ENCODE measurements at regions not wholly inside any gene's neighbourhood (a gene's known extent, or its start where the extent isn't known, plus 50 kb on each side); places are given as distances from the start of the nearest gene placed in this dataset.
A peak's percentile ranks its signal among the peaks of the same experiment; 100 is the strongest.

DNA sequence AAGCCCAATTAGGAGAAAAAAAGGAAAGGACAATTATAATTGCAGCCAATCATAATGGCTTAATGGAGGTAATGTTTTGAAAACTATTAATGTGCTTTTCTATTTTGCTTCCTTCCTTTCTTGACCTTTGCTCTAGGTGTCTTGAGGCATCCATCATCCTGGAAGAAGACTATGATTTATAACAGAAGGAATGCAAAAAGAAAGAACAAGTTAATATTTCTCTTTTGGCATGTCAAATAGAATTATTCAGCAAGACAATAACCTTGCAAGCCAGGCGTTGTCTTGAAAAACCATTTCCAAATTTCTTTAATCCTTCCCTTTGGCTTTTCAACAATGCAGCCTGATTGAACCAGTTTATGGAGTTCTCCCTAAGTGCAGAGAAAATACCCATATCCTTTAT lies 107.7 kb upstream of the USP24 start:
- H3K9me3 Mint-ChIP-seq, result no peaks in the 10 kb centered on the region
- no peaks in the 10 kb centered on the region for H3K36me3 Mint-ChIP-seq (ENCODE audit: low read depth)
- DNase-seq (ENCODE audit: low spot score), result no peak
- H3K4me1 Mint-ChIP-seq (ENCODE audit: low read depth), result no peaks in the 10 kb centered on the region
- no peak overlapping the region for H3K4me3 Mint-ChIP-seq
- H3K27ac Mint-ChIP-seq, result no peak overlapping the region
- H3K27me3 Mint-ChIP-seq (ENCODE audit: low read depth), result peaks cover 5% of the 10 kb centered on the region

DNA sequence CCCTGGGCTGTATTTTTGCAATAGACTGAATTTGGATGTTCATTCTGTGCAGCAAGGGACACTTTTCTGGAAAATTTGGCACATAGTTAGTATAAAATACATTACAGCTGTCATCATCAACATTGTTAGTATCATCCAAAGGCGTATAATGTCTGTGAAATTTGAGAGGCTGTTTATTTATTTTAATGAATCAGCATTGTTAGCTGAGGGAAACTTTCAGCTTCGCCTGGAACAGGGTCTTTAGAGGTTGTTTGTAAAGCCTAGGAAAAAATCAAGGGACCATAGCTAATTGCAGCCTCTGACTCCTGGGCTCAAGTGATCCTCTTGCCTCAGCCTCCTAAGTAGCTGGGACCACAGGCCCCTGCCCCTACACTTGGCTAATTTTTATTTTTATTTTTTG lies 106.8 kb upstream of the USP24 start:
- Mint-ChIP-seq H3K9me3 (no peaks in the 10 kb centered on the region), H3K36me3 (ENCODE audit: low read depth) (no peaks in the 10 kb centered on the region), H3K27ac (no peak overlapping the region), H3K4me1 (ENCODE audit: low read depth) (peaks cover under 1% of the 10 kb centered on the region), H3K27me3 (ENCODE audit: low read depth) (peaks cover 5% of the 10 kb centered on the region), H3K4me3 (no peak overlapping the region)
- no peak for DNase-seq (ENCODE audit: low spot score)

DNA sequence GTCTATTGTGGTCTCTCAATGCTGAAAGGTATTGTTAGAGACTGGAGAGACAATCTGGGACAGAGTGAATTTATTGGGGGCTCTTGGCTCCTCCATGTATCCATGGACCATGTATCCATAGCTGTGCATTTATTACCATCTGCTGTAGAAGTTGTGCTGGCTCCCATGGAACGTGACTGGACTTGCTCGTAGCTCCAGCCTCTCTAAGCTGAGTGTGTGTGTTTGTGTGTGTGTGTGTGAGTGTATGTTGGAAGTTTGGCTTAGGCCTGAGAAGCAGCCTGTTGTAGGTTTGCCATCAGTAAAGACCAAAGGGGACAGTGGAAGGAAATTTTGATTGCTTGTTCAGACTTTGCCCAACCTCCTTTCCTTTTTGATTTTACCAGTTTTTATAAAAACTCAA lies 105.7 kb upstream of the USP24 start:
- H3K4me1 Mint-ChIP-seq (ENCODE audit: low read depth), result peaks cover 1% of the 10 kb centered on the region
- H3K9me3 Mint-ChIP-seq, result no peaks in the 10 kb centered on the region
- no peak overlapping the region for H3K27ac Mint-ChIP-seq
- H3K4me3 Mint-ChIP-seq, result no peak overlapping the region
- DNase-seq (ENCODE audit: low spot score), result no peak
- H3K27me3 Mint-ChIP-seq (ENCODE audit: low read depth), result peaks cover 2% of the 10 kb centered on the region
- H3K36me3 Mint-ChIP-seq (ENCODE audit: low read depth), result no peaks in the 10 kb centered on the region

GRCh38 chr1:55318116-55318817 lies 103.1 kb upstream of the USP24 start:
- DNase-seq (ENCODE audit: low spot score), result no peak
- Mint-ChIP-seq H3K27ac (no peak overlapping the region), H3K36me3 (ENCODE audit: low read depth) (no peaks in the 10 kb centered on the region), H3K4me1 (ENCODE audit: low read depth) (peaks cover 1% of the 10 kb centered on the region), H3K9me3 (no peaks in the 10 kb centered on the region), H3K27me3 (ENCODE audit: low read depth) (no peaks in the 10 kb centered on the region), H3K4me3 (no peak overlapping the region)

GRCh38 chr1:55317673-55318072 lies 102.5 kb upstream of the USP24 start:
- H3K4me1 Mint-ChIP-seq (ENCODE audit: low read depth), result peaks cover 1% of the 10 kb centered on the region
- H3K27me3 Mint-ChIP-seq (ENCODE audit: low read depth), result no peaks in the 10 kb centered on the region
- H3K9me3 Mint-ChIP-seq, result no peaks in the 10 kb centered on the region
- H3K36me3 Mint-ChIP-seq (ENCODE audit: low read depth), result no peaks in the 10 kb centered on the region
- no peak overlapping the region for H3K4me3 Mint-ChIP-seq
- DNase-seq (ENCODE audit: low spot score), result no peak
- no peak overlapping the region for H3K27ac Mint-ChIP-seq

- DNase-seq (ENCODE audit: low spot score), result no peak
- H3K4me3 Mint-ChIP-seq, result no peak overlapping the region
- no peaks in the 10 kb centered on the region for H3K27me3 Mint-ChIP-seq (ENCODE audit: low read depth)
- no peak overlapping the region for H3K27ac Mint-ChIP-seq
- no peaks in the 10 kb centered on the region for H3K9me3 Mint-ChIP-seq
- no peaks in the 10 kb centered on the region for H3K36me3 Mint-ChIP-seq (ENCODE audit: low read depth)
- peaks cover 1% of the 10 kb centered on the region for H3K4me1 Mint-ChIP-seq (ENCODE audit: low read depth)
Measured at GRCh38 chr1:55316947-55317662, 101.9 kb upstream of the USP24 start.

DNA sequence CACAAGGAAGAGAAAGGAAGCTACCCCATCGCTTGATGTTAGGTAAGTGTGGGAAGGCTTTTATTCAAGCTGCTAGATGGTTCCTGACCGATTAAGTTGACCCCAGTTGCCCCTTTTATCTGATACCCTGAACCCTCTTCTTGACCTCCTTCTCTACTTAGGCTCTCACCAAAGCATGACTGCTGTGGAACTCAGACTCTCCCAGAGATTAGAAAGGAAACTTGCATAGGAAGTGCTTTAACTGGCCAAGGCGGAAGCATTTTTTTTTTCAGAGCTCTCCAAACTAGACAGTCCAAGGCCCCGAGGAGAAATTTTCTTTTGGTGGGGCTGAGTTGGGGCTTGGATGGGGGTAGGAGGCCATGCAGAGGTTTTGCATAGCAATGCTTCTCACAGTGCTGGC lies 101.3 kb upstream of the USP24 start:
- Mint-ChIP-seq H3K4me1 (ENCODE audit: low read depth) (peaks cover 1% of the 10 kb centered on the region), H3K27me3 (ENCODE audit: low read depth) (no peaks in the 10 kb centered on the region), H3K27ac (no peak overlapping the region), H3K36me3 (ENCODE audit: low read depth) (no peaks in the 10 kb centered on the region), H3K9me3 (no peaks in the 10 kb centered on the region), H3K4me3 (no peak overlapping the region)
- no peak for DNase-seq (ENCODE audit: low spot score)

DNA sequence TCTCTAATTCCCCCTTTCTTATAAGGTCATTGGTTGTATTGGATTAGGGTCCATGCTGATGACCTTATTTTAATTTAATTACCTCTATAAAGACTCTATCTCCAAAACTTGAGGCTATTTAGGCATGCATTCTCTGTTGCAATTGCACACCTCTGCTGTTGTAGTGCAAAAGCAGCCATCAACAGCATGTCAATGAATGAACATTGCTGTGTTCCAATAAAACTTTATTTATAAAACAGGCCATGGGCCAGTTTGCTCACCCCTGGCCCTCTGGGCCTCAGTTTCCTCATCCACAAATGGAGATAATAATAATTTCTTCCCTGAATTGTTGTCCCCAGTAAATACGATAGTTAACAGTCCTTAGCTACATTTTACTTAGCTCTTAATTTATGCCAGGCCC lies 100.4 kb upstream of the USP24 start:
- no peaks in the 10 kb centered on the region for H3K9me3 Mint-ChIP-seq
- no peak overlapping the region for H3K4me3 Mint-ChIP-seq
- H3K4me1 Mint-ChIP-seq (ENCODE audit: low read depth), result peaks cover 1% of the 10 kb centered on the region
- no peaks in the 10 kb centered on the region for H3K27me3 Mint-ChIP-seq (ENCODE audit: low read depth)
- DNase-seq (ENCODE audit: low spot score), result no peak
- no peaks in the 10 kb centered on the region for H3K36me3 Mint-ChIP-seq (ENCODE audit: low read depth)
- no peak overlapping the region for H3K27ac Mint-ChIP-seq

DNA sequence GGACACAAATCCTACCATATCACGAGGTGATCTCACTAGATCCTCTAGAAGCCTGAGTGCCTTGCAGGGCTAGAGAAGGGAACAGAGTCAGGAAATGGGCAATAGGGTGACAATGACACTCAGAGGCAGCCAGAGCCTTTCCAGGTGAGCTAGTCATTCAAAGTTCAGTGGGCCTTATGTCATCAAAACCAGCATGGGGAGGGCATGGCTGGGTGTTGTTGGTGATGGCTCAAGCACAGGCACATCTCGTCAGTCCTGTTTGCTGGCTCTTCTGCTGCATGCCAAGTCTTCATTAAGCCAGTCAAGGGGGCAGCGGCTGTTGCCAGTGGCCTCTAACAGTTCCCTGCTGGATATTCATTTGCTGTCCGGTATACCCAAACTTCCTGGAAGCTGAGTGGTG lies 99.6 kb upstream of the USP24 start:
- H3K27me3 Mint-ChIP-seq (ENCODE audit: low read depth), result no peaks in the 10 kb centered on the region

GRCh38 chr1:55313903-55314302 lies 98.7 kb upstream of the USP24 start:
- Mint-ChIP-seq H3K9me3 (no peaks in the 10 kb centered on the region), H3K4me1 (ENCODE audit: low read depth) (peaks cover 1% of the 10 kb centered on the region), H3K4me3 (no peak overlapping the region), H3K27me3 (ENCODE audit: low read depth) (no peaks in the 10 kb centered on the region), H3K36me3 (ENCODE audit: low read depth) (no peaks in the 10 kb centered on the region), H3K27ac (no peak overlapping the region)
- no peak for DNase-seq (ENCODE audit: low spot score)

More for the DNA sequence above, 99.6 kb upstream of the USP24 start:
- H3K36me3 Mint-ChIP-seq (ENCODE audit: low read depth), result no peaks in the 10 kb centered on the region
- no peak for DNase-seq (ENCODE audit: low spot score)
- no peaks in the 10 kb centered on the region for H3K9me3 Mint-ChIP-seq
- H3K4me1 Mint-ChIP-seq (ENCODE audit: low read depth), result peaks cover 1% of the 10 kb centered on the region
- H3K4me3 Mint-ChIP-seq, result no peak overlapping the region
- no peak overlapping the region for H3K27ac Mint-ChIP-seq

DNA sequence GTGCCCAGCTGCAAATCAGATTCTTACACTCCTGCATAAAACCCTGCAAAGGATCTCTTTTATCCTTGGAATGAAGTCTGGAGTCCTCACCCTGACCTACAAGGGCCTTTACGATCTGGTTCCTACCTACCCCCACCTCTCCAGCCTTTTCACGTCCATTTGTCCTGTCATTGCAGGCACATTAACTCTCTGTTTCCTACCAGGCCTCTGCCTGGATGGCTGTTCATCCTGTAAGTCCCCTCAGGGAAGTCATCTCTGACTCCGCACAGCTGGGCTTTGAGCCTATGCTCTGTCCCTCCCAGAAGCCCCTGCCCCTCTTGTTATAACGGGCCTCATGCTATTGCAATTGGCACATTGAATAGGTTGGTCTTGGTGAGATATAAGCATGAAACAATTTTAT lies 96.8 kb upstream of the USP24 start:
- Mint-ChIP-seq H3K9me3 (no peaks in the 10 kb centered on the region), H3K27ac (no peak overlapping the region), H3K36me3 (ENCODE audit: low read depth) (no peaks in the 10 kb centered on the region), H3K4me3 (no peak overlapping the region), H3K27me3 (ENCODE audit: low read depth) (peaks cover 4% of the 10 kb centered on the region), H3K4me1 (ENCODE audit: low read depth) (peaks cover 1% of the 10 kb centered on the region)
- DNase-seq (ENCODE audit: low spot score), result no peak

DNA sequence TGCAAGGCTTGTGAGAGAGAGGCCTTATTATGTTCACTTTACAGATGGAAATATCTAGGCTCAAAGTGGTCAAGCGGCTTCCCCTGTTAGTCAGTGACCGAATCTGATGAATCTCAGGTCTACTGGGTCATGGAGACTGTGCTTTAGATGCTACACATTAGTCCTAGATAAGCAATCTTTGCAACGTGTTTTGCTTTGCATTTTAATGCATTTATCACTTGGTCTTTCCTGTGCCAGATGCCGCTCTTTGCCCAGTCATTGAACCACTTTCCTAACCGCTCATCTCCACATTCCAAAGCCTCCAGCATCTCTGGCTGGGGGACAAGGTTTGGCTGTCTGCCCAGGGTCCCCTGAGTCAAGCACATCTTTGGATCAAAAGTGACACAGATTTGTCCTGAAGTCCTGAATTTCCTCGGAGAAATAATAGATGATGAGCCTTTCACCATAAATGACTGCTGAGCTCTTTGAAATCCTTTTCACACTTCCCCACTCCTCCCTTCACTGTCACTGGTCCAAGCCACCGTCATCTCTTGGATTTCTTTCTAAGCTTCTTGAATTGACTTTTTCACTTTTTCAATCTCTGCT lies 96.0 kb upstream of the USP24 start:
- Mint-ChIP-seq H3K36me3 (ENCODE audit: low read depth) (no peaks in the 10 kb centered on the region), H3K4me3 (no peak overlapping the region), H3K4me1 (ENCODE audit: low read depth) (no peaks in the 10 kb centered on the region), H3K27ac (no peak overlapping the region), H3K9me3 (no peaks in the 10 kb centered on the region), H3K27me3 (ENCODE audit: low read depth) (peaks cover 5% of the 10 kb centered on the region)
- no peak for DNase-seq (ENCODE audit: low spot score)

DNA sequence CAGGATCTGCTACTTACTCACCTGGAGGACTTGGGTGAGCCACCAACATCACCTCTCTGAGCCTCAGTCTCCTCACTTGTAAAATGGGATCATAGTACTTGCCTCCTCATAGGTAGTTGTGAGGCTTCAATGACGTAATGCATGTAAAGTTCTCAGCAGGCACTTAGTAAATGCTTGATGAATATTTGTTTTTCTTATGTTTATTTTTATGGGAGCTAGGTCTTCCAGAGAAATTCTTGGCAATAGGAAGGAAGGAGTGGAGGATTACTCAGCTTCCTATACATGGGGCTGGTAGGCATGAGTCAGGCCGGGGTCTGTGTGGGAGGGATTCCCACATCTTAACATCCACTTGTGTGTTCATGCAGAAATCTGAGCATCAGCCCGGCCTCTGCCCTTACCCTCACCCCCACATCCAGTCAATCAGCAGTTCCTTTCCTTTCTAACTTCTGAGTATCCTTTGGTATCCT lies 95.4 kb upstream of the USP24 start:
- Mint-ChIP-seq H3K4me1 (ENCODE audit: low read depth) (no peaks in the 10 kb centered on the region), H3K36me3 (ENCODE audit: low read depth) (no peaks in the 10 kb centered on the region), H3K27ac (no peak overlapping the region), H3K4me3 (no peak overlapping the region), H3K27me3 (ENCODE audit: low read depth) (peaks cover 5% of the 10 kb centered on the region), H3K9me3 (no peaks in the 10 kb centered on the region)
- peak; percentile 27 for DNase-seq (ENCODE audit: low spot score)

GRCh38 chr1:55309786-55310504 lies 94.8 kb upstream of the USP24 start:
- Mint-ChIP-seq H3K27me3 (ENCODE audit: low read depth) (peaks cover 8% of the 10 kb centered on the region), H3K27ac (no peak overlapping the region), H3K4me1 (ENCODE audit: low read depth) (no peaks in the 10 kb centered on the region), H3K36me3 (ENCODE audit: low read depth) (no peaks in the 10 kb centered on the region), H3K4me3 (no peak overlapping the region), H3K9me3 (no peaks in the 10 kb centered on the region)
- no peak for DNase-seq (ENCODE audit: low spot score)
